Parathyroid adenoma (tissue), 2 donors: ENCODE measurements at regions not wholly inside any gene's neighbourhood (a gene's known extent, or its start where the extent isn't known, plus 50 kb on each side); places are given as distances from the start of the nearest gene placed in this dataset.

Source experiments
- H2AFZ ChIP-seq: fragments of 300-600 bp; sonication (generic); one replicate; pipeline ENCODE4 v1.7.0; 2017; ENCODE audit warnings: antibody characterized with exemption, mild to moderate bottlenecking
- H3K27ac ChIP-seq: fragments of 300-600 bp; sonication (generic); one replicate; pipeline ENCODE4 v1.7.0; 2017
- H3K27me3 ChIP-seq: fragments of 300-600 bp; sonication (generic); one replicate; pipeline ENCODE4 v1.7.0; 2017; ENCODE audit warnings: low read length; ENCODE audit not compliant: control insufficient read depth, insufficient read depth
- H3K36me3 ChIP-seq: fragments of 300-600 bp; sonication (generic); one replicate; pipeline ENCODE4 v1.7.0; 2017; ENCODE audit warnings: low read length; ENCODE audit not compliant: control insufficient read depth, insufficient read depth
- H3K4me1 ChIP-seq: fragments of 300-600 bp; sonication (generic); one replicate; pipeline ENCODE4 v1.7.0; 2017; ENCODE audit warnings: control low read depth
- H3K4me2 ChIP-seq: fragments of 300-600 bp; sonication (generic); one replicate; pipeline ENCODE4 v1.7.0; 2017; ENCODE audit warnings: low read length
- H3K4me3 ChIP-seq: fragments of 300-600 bp; sonication (generic); one replicate; pipeline ENCODE4 v1.7.0; 2017; ENCODE audit warnings: low read depth, low read length
- H3K79me2 ChIP-seq: fragments of 300-600 bp; sonication (generic); one replicate; pipeline ENCODE4 v1.7.0; 2017; ENCODE audit warnings: control low read depth
- H3K9ac ChIP-seq: fragments of 300-600 bp; sonication (generic); one replicate; pipeline ENCODE4 v1.7.0; 2017; ENCODE audit warnings: mild to moderate bottlenecking
- H3K9me3 ChIP-seq: fragments of 300-600 bp; sonication (generic); one replicate; pipeline ENCODE4 v1.7.0; 2017; ENCODE audit warnings: low read length; ENCODE audit not compliant: control insufficient read depth
- CTCF ChIP-seq: fragments of 300-600 bp; sonication (generic); IDR thresholded peaks from one replicate; pipeline ENCODE4 v1.7.0; 2017; ENCODE audit warnings: antibody characterized with exemption, mild to moderate bottlenecking
- donor health status: primary hyperparathyroidism.

- Histone ChIP-seq H3K4me3 (no peak overlapping the region), H3K27ac (peak overlapping the region; percentile 59)
Observed at GRCh38 chr13:26460648-26461047, 96.8 kb upstream of the WASF3 start.

DNA sequence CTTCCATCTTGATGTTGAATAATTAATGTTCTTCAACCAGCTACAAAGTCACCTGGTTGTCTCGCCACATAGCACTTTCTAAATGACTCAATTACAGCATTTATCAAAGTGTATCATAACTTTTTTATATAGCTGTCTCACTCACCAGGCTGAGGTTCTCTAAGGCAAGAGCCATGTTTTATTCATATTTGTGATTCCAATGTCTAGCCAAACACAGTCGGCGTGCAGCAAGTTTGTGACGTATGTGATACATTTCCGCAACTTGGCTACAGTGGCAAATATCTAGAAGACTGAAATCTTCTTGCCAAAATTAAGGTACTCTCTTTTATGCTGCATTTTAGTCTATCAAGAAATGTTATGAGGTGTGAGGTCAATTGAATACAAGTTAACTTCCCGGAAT, 94.2 kb upstream of the WASF3 start:
- no peaks in the 10 kb centered on the region for H3K27me3 ChIP-seq
- H3K79me2 ChIP-seq: no peaks in the 10 kb centered on the region
- no peaks in the 10 kb centered on the region for H3K9me3 ChIP-seq
- H3K36me3 ChIP-seq: no peaks in the 10 kb centered on the region
- H3K9ac ChIP-seq: no peak overlapping the region
- H3K4me1 ChIP-seq: no peaks in the 10 kb centered on the region
- H3K27ac ChIP-seq: no peak overlapping the region
- no peak overlapping the region for H3K4me3 ChIP-seq
- no peak for TF ChIP-seq CTCF
- H2AFZ ChIP-seq: no peak overlapping the region
- no peak overlapping the region for H3K4me2 ChIP-seq

More at GRCh38 chr13:26460648-26461047, 96.8 kb upstream of the WASF3 start:
- H3K79me2 ChIP-seq: no peaks in the 10 kb centered on the region
- no peak for TF ChIP-seq CTCF
- no peak overlapping the region for H3K9ac ChIP-seq
- no peaks in the 10 kb centered on the region for H3K36me3 ChIP-seq
- no peaks in the 10 kb centered on the region for H3K4me1 ChIP-seq
- H3K9me3 ChIP-seq: no peaks in the 10 kb centered on the region
- no peaks in the 10 kb centered on the region for H3K27me3 ChIP-seq
- H3K4me2 ChIP-seq: no peak overlapping the region
- no peak overlapping the region for H2AFZ ChIP-seq

- Histone ChIP-seq H3K4me2 (no peak overlapping the region), H3K4me1 (no peaks in the 10 kb centered on the region), H2AFZ (no peak overlapping the region), H3K79me2 (no peaks in the 10 kb centered on the region), H3K9me3 (no peaks in the 10 kb centered on the region), H3K27ac (no peak overlapping the region), H3K9ac (no peak overlapping the region), H3K27me3 (no peaks in the 10 kb centered on the region), H3K4me3 (no peak overlapping the region), H3K36me3 (no peaks in the 10 kb centered on the region)
- TF ChIP-seq CTCF: no peak
Observed at GRCh38 chr13:26463848-26464247, 93.6 kb upstream of the WASF3 start.

DNA sequence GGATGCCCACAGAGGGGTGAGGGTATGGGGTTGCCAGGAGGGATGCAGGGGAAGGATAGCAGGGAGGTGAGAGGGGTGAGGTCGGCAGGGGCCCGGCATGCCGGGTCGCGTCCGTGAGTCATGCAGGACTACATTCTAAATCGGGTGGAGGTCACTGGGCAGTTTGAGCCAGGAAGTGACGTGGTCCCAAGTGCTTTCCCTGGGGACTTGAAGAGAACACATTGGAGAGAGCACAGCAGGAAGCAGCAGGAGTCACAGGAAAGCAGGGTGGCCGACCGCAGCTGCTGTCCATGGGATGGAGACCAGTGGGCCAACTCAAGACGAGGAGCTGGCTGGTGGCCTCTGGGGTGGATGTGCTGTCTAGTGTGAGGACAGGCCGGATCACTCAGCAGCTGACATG, 92.0 kb upstream of the WASF3 start:
- Histone ChIP-seq H3K4me2 (no peak overlapping the region), H3K9me3 (no peaks in the 10 kb centered on the region), H3K27me3 (no peaks in the 10 kb centered on the region), H3K4me1 (no peaks in the 10 kb centered on the region), H3K79me2 (no peaks in the 10 kb centered on the region), H3K36me3 (no peaks in the 10 kb centered on the region), H2AFZ (no peak overlapping the region), H3K9ac (no peak overlapping the region), H3K4me3 (no peak overlapping the region), H3K27ac (no peak overlapping the region)
- TF ChIP-seq CTCF: no peak

DNA sequence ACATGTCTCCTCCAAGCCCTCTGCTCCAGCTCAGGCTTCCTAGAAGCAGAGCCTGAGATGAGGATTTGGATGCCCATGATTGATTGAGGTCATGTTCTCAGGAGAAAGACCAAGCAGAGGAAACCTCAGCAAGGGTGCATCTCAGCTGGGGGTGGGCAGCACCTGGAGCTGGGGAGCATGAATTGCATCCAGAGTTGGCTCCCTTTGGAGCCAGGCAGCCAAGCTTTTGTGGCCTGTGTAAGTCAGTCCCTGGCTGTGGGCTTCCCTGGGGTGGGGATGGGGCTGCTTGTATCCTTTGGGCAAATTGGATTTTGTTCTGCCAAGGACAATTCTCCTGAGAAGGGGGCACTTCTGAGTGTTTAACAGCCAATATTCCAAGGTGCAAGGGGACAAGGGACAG, 91.5 kb upstream of the WASF3 start:
- Histone ChIP-seq H2AFZ (no peak overlapping the region), H3K9me3 (no peaks in the 10 kb centered on the region), H3K79me2 (no peaks in the 10 kb centered on the region), H3K4me2 (no peak overlapping the region), H3K4me3 (no peak overlapping the region), H3K4me1 (no peaks in the 10 kb centered on the region), H3K27me3 (no peaks in the 10 kb centered on the region), H3K9ac (no peak overlapping the region), H3K27ac (no peak overlapping the region), H3K36me3 (no peaks in the 10 kb centered on the region)
- TF ChIP-seq CTCF: no peak
